ENCODE measurements at regions not wholly inside any gene's neighbourhood (a gene's known extent, or its start where the extent isn't known, plus 50 kb on each side); places are given as distances from the start of the nearest gene placed in this dataset.
A peak's percentile ranks its signal among the peaks of the same experiment; 100 is the strongest.

GRCh38 chr6:129936329-129937165 is 75.4 kb upstream of the TMEM244 start:
- TF ChIP-seq CTCF (IDR thresholded peaks at IDR 0.05; ENCODE audit: low read depth, low read length, missing control alignments) = peak; percentile 67
- peak; percentile 10 for DNase-seq (ENCODE audit: low read depth)
- H3K4me3 ChIP-seq (ENCODE audit: low read depth, low read length) = no peak overlapping the region

- no peak overlapping the region for H3K4me3 ChIP-seq (ENCODE audit: low read depth, low read length)
- no peak for TF ChIP-seq CTCF (IDR thresholded peaks at IDR 0.05; ENCODE audit: low read depth, low read length, missing control alignments)
- no peak for DNase-seq (ENCODE audit: low read depth)
These were observed 71.2 kb upstream of the TMEM244 start for GRCh38 chr6:129932321-129932720.

GRCh38 chr6:129929433-129929832 is 68.3 kb upstream of the TMEM244 start:
- no peak for DNase-seq (ENCODE audit: low read depth)
- no peak overlapping the region for H3K4me3 ChIP-seq (ENCODE audit: low read depth, low read length)
- no peak for TF ChIP-seq CTCF (IDR thresholded peaks at IDR 0.05; ENCODE audit: low read depth, low read length, missing control alignments)

GRCh38 chr6:129923530-129924250 is 62.6 kb upstream of the TMEM244 start:
- TF ChIP-seq CTCF (IDR thresholded peaks at IDR 0.05; ENCODE audit: low read depth, low read length, missing control alignments) = no peak
- DNase-seq (ENCODE audit: low read depth) = no peak
- no peak overlapping the region for H3K4me3 ChIP-seq (ENCODE audit: low read depth, low read length)

GRCh38 chr6:129921169-129921817 is 60.2 kb upstream of the TMEM244 start:
- H3K4me3 ChIP-seq (ENCODE audit: low read depth, low read length) = no peak overlapping the region
- no peak for TF ChIP-seq CTCF (IDR thresholded peaks at IDR 0.05; ENCODE audit: low read depth, low read length, missing control alignments)
- no peak for DNase-seq (ENCODE audit: low read depth)

- H3K4me3 ChIP-seq (ENCODE audit: low read depth, low read length) = no peak overlapping the region
- TF ChIP-seq CTCF (IDR thresholded peaks at IDR 0.05; ENCODE audit: low read depth, low read length, missing control alignments) = no peak
- no peak for DNase-seq (ENCODE audit: low read depth)
These were observed 59.1 kb upstream of the TMEM244 start for GRCh38 chr6:129920103-129920798.
